Heart right ventricle (tissue), 16 donors: ENCODE measurements at regions not wholly inside any gene's neighbourhood (a gene's known extent, or its start where the extent isn't known, plus 50 kb on each side); places are given as distances from the start of the nearest gene placed in this dataset.

ENCODE experiments used
- ATAC-seq, 8 donors: fragments of 200-7000 bp; cut with Tn5 transposase; one replicate each; pipeline ENCODE4 v1.9.1; 2020; ENCODE audit warnings: mild to moderate bottlenecking in 8 of 8, moderate library complexity in 8 of 8, moderate number of reproducible peaks in 1 of 8
- DNase-seq, 2 donors: peaks; one replicate each; pipeline ENCODE4 v3.0.0-alpha.2; 2020
- H3K27ac ChIP-seq, 10 donors: fragments of 200-600 bp; sonication (generic) in 2 of 10; one replicate each; pipeline versions ENCODE4 v1.5.0 to v1.8.0; 2020 to 2022; ENCODE audit warnings: mild to moderate bottlenecking in 3 of 10
- H3K27me3 ChIP-seq, 7 donors: fragments of 200-600 bp; one replicate each; pipeline ENCODE4 v1.8.0; 2021 to 2022; ENCODE audit warnings: mild to moderate bottlenecking in 2 of 7
- H3K36me3 ChIP-seq, 9 donors: fragments of 200-600 bp; sonication (generic) in 1 of 9; one replicate each; pipeline versions ENCODE4 v1.5.0 to v1.8.0; 2020 to 2022; ENCODE audit warnings: mild to moderate bottlenecking in 2 of 9
- H3K4me1 ChIP-seq, 9 donors: fragments of 200-600 bp; sonication (generic) in 1 of 9; one replicate each; pipeline versions ENCODE4 v1.5.0 to v1.8.0; 2020 to 2022; ENCODE audit warnings: mild to moderate bottlenecking in 4 of 9
- H3K4me3 ChIP-seq, 10 donors: fragments of 200-600 bp; sonication (generic) in 2 of 10; one replicate each; pipeline versions ENCODE4 v1.5.0 to v1.8.0; 2020 to 2022; ENCODE audit warnings: mild to moderate bottlenecking in 7 of 10, moderate library complexity in 2 of 10
- H3K9me3 ChIP-seq, 11 donors: fragments of 200-600 bp in 10 of 11; sonication (generic) in 2 of 11; one replicate each; pipeline versions ENCODE4 v1.5.0 to v1.8.0; 2013 to 2022; ENCODE audit warnings: mild to moderate bottlenecking in 2 of 11, control low read depth in 1 of 11, moderate library complexity in 1 of 11
- WGBS, 2 donors: extraction: QIAGEN DNeasy Blood & Tissue Kit; methylation state at CpG; one replicate each; pipeline ENCODE4 v1.1.7; 2013; ENCODE audit warnings: inconsistent platforms in 1 of 2; 5-methylcytosine and 5-hydroxymethylcytosine counted together
- intact Hi-C, 10 donors: fragments of 100-400 bp; cut with DNase I; formaldehyde crosslinking; loops; one replicate each; pipeline versions ENCODE4 v1.11.1 to v1.14.2; 2022
- TF ChIP-seq, protein P1 (sequence below), 9 donors: fragments of 200-600 bp; sonication (generic) in 2 of 9; IDR thresholded peaks; one replicate each; pipeline versions ENCODE4 v1.5.0 to v1.8.0; 2021 to 2022; ENCODE audit warnings: antibody characterized with exemption in 9 of 9, mild to moderate bottlenecking in 5 of 9, moderate library complexity in 1 of 9
- donor health status: Arrhythmogenic right ventricular cardiomyopathy.
- donor health status: ischemic (EF 13 %, LVEDD 7.1; RV severe dilation, severe dysfunction).
- donor health status: healthy with polysubstance abuse.
- donor health status: DM: no; HTN: yes; CAD: no.
- donor health status: DM: no; HTN: no; CAD: no.
- donor health status: ischemic (EF 25% LVEDD 6.9; RV normal size, moderate dysfunction).
- donor health status: ischemic (EF 25% LVEDD 5.7; RV mildly dilated, moderate dysfunction).
- donor health status: healthy.
- donor health status: DM: yes; HTN: yes; CAD: no.
- donor health status: Ischemic cardiomyopathy.
- donor health status: ischemic (EF 35%, LVEDD 5.7; RV mildly dilated, moderate dysfunction).
- donor health status: nonischemic (EF 11% LVEDD 7.7; RV severe dilation, severe dysfunction).
- donor health status: DM: yes; HTN: yes; CAD: no.
- donor health status: PGD.
- donor health status: ischemic (EF 29% LVEDD 5.4; RV normal size, mild dysfunction).
- donor health status: nonischemic (EF 23%, LVEDD 6.1; RV moderate dilation, normal function).

DNA sequence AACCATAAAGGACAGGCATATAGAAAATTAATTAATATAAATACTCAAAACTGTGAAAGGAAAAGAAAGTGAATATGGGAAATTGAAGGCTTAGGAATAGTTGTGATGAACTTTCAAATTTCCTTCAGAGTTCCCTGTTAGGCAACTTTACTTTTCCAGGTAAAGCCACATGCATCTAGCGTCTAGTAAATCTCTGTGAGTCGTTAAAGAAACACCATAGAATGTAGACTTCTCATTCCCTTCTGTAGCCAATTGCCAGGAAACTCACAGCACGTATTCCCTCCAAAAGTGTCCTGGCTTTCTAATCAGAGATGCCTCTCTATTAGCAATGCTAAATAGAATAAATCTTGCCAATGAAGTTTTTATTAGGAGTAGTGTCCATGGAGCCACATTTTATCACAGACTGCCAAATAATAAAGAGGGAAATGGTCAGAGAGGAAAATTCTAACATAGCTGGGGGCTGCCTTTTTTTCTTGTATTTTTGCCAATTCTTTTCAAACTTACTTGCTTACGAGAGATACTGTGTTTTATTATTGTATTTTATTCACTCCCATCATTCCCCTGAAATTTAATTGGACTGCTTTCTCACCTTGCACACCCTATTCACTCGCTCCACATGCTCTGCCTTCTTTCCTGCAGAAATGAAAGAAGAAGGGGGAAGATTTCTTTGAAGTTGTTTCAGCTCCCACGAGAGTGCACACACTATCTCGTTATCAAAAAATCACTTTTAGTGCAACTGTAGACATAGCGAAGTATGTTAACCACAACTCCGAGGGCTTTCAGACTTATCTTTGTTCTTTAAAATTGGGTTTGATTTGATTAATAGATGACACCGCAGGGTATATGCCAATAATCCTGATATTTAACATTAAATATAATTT, 439.0 kb downstream of the CSNK1G3 start:
- WGBS, 2 donors = 90 to 91% methylated on average over 10 of the region's 10 CpGs

DNA sequence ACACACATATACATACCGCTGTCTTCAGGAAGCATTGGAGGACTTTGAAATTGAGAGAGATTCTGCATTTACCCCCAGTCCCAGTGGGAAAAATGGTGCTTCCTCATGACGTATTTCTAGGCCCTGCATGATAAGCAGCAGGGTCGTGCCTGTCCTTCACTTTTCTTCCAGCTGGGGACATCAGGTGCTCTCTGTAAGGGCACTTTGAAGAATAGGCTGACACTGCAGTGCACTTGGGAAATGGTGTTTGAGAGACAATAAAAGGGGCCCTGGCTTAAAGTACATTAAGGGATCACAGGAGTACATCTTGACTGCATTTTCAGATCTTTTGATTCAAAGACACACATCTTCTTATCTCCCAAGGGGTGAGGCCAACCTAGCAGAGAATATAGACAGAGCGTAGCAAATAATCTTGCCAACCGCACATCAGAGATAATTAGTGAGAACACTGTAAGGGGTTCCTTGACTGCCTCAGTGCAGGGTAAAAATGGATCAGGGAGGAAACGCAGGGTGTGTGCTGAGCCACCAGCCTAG, 437.9 kb downstream of the CSNK1G3 start:
- intact Hi-C loops = no loop called here
- TF ChIP-seq, protein P1, sequence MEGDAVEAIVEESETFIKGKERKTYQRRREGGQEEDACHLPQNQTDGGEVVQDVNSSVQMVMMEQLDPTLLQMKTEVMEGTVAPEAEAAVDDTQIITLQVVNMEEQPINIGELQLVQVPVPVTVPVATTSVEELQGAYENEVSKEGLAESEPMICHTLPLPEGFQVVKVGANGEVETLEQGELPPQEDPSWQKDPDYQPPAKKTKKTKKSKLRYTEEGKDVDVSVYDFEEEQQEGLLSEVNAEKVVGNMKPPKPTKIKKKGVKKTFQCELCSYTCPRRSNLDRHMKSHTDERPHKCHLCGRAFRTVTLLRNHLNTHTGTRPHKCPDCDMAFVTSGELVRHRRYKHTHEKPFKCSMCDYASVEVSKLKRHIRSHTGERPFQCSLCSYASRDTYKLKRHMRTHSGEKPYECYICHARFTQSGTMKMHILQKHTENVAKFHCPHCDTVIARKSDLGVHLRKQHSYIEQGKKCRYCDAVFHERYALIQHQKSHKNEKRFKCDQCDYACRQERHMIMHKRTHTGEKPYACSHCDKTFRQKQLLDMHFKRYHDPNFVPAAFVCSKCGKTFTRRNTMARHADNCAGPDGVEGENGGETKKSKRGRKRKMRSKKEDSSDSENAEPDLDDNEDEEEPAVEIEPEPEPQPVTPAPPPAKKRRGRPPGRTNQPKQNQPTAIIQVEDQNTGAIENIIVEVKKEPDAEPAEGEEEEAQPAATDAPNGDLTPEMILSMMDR (IDR thresholded peaks at IDR 0.05) = no peak
- Histone ChIP-seq H3K36me3 (no peaks in the 10 kb centered on the region), H3K27ac (no peak overlapping the region), H3K27me3 (no peaks in the 10 kb centered on the region), H3K4me1 (no peaks in the 10 kb centered on the region), H3K9me3 (no peaks in the 10 kb centered on the region), H3K4me3 (no peak overlapping the region)
- ATAC-seq (no peak), DNase-seq (no peak)
- 79 to 88% methylated on average over 6 of the region's 6 CpGs for WGBS, 2 donors

More for the DNA sequence above, 439.0 kb downstream of the CSNK1G3 start:
- H3K4me1 ChIP-seq = no peaks in the 10 kb centered on the region
- no peaks in the 10 kb centered on the region for H3K36me3 ChIP-seq
- ATAC-seq = no peak
- H3K27ac ChIP-seq = no peak overlapping the region
- H3K4me3 ChIP-seq = no peak overlapping the region
- intact Hi-C loops = no loop called here
- H3K27me3 ChIP-seq = no peaks in the 10 kb centered on the region
- TF ChIP-seq, protein P1 (IDR thresholded peaks at IDR 0.05) = no peak
- H3K9me3 ChIP-seq = no peaks in the 10 kb centered on the region
- no peak for DNase-seq

DNA sequence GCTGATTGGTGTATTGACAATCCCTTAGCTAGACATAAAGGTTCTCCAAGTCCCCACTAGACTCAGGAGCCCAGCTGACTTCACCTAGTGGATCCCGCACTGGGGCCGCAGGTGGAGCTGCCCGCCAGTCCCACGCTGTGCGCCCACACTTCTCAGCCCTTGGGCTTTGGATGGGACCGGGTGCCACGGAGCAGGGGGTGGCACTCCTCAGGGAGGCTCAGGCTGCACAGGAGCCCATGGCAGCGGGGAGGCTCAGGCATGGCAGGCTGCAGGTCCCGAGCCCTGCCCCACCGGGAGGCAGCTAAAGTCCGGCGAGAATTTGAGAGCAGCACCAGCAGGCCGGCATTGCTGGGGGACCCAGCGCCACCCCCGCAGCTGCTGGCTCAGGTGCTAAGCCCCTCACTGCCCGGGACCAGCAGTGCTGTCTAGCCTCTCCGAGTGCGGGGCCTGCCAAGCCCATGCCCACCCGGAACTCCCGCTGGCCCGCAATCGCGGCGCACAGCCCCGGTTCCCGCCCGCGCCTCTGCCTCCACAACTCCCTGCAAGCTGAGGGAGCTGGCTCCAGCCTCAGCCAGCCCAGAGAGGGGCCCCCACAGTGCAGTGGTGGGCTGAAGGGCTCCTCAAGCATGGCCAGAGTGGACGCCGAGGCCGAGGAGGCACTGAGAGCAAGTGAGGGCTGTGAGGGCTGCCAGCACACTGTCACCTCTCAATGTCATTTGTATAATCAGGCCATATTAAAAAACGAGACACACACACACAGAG, 437.2 kb downstream of the CSNK1G3 start:
- DNase-seq = no peak
- 97 to 98% methylated on average over 32 of the region's 32 CpGs for WGBS, 2 donors
- intact Hi-C loops = no loop called here
- H3K27me3 ChIP-seq = no peaks in the 10 kb centered on the region
- no peaks in the 10 kb centered on the region for H3K4me1 ChIP-seq
- H3K9me3 ChIP-seq = no peaks in the 10 kb centered on the region
- no peak for ATAC-seq
- H3K36me3 ChIP-seq = no peaks in the 10 kb centered on the region
- TF ChIP-seq, protein P1 (IDR thresholded peaks at IDR 0.05) = no peak
- H3K27ac ChIP-seq = no peak overlapping the region
- no peak overlapping the region for H3K4me3 ChIP-seq

DNA sequence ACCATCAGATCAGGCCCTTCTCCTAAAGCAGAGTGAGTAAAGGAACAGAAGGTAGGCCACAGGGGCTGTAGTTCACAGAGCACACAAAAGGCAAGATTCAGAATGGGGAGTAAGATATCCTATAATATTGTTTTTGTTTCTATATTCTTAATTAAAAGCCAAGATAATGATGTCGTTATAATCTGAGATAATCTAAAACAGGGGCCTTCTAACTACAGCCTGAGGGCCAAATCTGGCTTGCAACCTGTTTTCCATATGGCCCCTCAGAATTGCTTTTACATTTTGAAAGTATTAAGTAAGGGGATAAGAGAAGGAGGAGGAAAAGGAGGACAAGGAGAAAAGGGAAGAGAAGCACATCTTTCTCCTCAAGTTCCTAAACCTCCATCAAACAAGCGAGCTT, 435.8 kb downstream of the CSNK1G3 start:
- Histone ChIP-seq H3K27ac (no peak overlapping the region), H3K9me3 (peaks cover 0 to 3% (median 0%) of the 10 kb centered on the region in 11 donors), H3K4me3 (no peak overlapping the region), H3K36me3 (no peaks in the 10 kb centered on the region), H3K4me1 (no peaks in the 10 kb centered on the region), H3K27me3 (no peaks in the 10 kb centered on the region)
- ATAC-seq = no peak
- WGBS, 2 donors = 88 to 91% methylated on average over 2 of the region's 2 CpGs
- no peak for DNase-seq
- intact Hi-C loops = no loop called here
- TF ChIP-seq, protein P1 (IDR thresholded peaks at IDR 0.05) = no peak
